GM20000 (cell line): ENCODE measurements at regions not wholly inside any gene's neighbourhood (a gene's known extent, or its start where the extent isn't known, plus 50 kb on each side); places are given as distances from the start of the nearest gene placed in this dataset.

ENCODE experiments used
- DNase-seq: peaks from one replicate; pipeline ENCODE4 v3.0.0; 2012; ENCODE audit warnings: low spot score
- CTCF ChIP-seq: IDR thresholded peaks from 2 replicates; pipeline ENCODE4 v1.5.1; 2012; ENCODE audit warnings: mild to moderate bottlenecking, control low read depth; ENCODE audit errors: extremely low read depth, missing control alignments

GRCh38 chr16:63613701-63614100 lies 1508.2 kb downstream of the CDH11 start:
- no peak for TF ChIP-seq CTCF
- no peak for DNase-seq

- no peak for DNase-seq
- TF ChIP-seq CTCF = no peak
These were observed 1509.2 kb downstream of the CDH11 start for GRCh38 chr16:63612462-63613227.

GRCh38 chr16:63606778-63607177 lies 1515.1 kb downstream of the CDH11 start:
- DNase-seq = no peak
- no peak for TF ChIP-seq CTCF

GRCh38 chr16:63602206-63602927 lies 1519.5 kb downstream of the CDH11 start:
- no peak for TF ChIP-seq CTCF

GRCh38 chr16:63596716-63597115 lies 1525.1 kb downstream of the CDH11 start:
- TF ChIP-seq CTCF = no peak
- no peak for DNase-seq

More at GRCh38 chr16:63602206-63602927, 1519.5 kb downstream of the CDH11 start:
- no peak for DNase-seq

GRCh38 chr16:63592852-63593251 lies 1529.0 kb downstream of the CDH11 start:
- no peak for TF ChIP-seq CTCF

GRCh38 chr16:63581570-63581969 lies 1540.3 kb downstream of the CDH11 start:
- no peak for DNase-seq
- TF ChIP-seq CTCF = no peak

More at GRCh38 chr16:63592852-63593251, 1529.0 kb downstream of the CDH11 start:
- DNase-seq = no peak
